ENCODE measurements at regions not wholly inside any gene's neighbourhood (a gene's known extent, or its start where the extent isn't known, plus 50 kb on each side); places are given as distances from the start of the nearest gene placed in this dataset.

GRCh38 chr10:131544495-131544894 is 233.0 kb upstream of the TCERG1L start:
- ChIA-PET POLR2A (ENCODE audit: unreplicated experiment) (no interaction called here), CTCF (no interaction called here)
- Histone ChIP-seq H3F3A (ENCODE audit: low read length, unreplicated experiment) (no peaks in the 10 kb centered on the region), H3K4me2 (ENCODE audit: low read length) (no peak overlapping the region), H3K4me1 (ENCODE audit: insufficient read depth, low read length) (no peaks in the 10 kb centered on the region), H4K20me1 (ENCODE audit: low read length) (no peaks in the 10 kb centered on the region), H3K9me2 (replicated peaks; ENCODE audit: low read length) (no peaks in the 10 kb centered on the region), H3K4me3 (ENCODE audit: low read length) (no peak overlapping the region), H3K9me3 (ENCODE audit: low read length) (no peaks in the 10 kb centered on the region), H3K36me3 (ENCODE audit: low read depth, low read length) (no peaks in the 10 kb centered on the region), H3K27ac (ENCODE audit: low read length) (no peak overlapping the region), H2AFZ (ENCODE audit: low read length) (no peak overlapping the region), H3K9ac (ENCODE audit: low read length) (no peak overlapping the region), H3K27me3 (ENCODE audit: low read length) (peaks cover 7% of the 10 kb centered on the region; the same call in 1 of the 2 replicates), H3K79me2 (ENCODE audit: low read length) (no peaks in the 10 kb centered on the region)
- DNase-seq (no peak), ATAC-seq (no peak)
- intact Hi-C loops (cut with micrococcal nuclease) = no loop called here
- TF ChIP-seq CTCF (conservative IDR thresholded peaks at IDR 0.05; ENCODE audit: low read depth, low read length) (no peak), EZH2 (IDR thresholded peaks at IDR 0.05; ENCODE audit: low read length, unreplicated experiment) (no peak), EZH2phosphoT487 (IDR thresholded peaks at IDR 0.05; ENCODE audit: borderline replicate concordance, low read length) (no peak)
- no TSS peak for BruUV-seq (replicated peaks)

- H3K4me2 ChIP-seq (ENCODE audit: low read length) = no peak overlapping the region
- peak; percentile 33 for DNase-seq
These were observed 234.7 kb upstream of the TCERG1L start for GRCh38 chr10:131546086-131546810.

More at GRCh38 chr10:131546086-131546810, 234.7 kb upstream of the TCERG1L start:
- no peak overlapping the region for H2AFZ ChIP-seq (ENCODE audit: low read length)
- peaks cover 7% of the 10 kb centered on the region; the same call in 1 of the 2 replicates for H3K27me3 ChIP-seq (ENCODE audit: low read length)
- no peaks in the 10 kb centered on the region for H3K36me3 ChIP-seq (ENCODE audit: low read depth, low read length)
- H3K9me3 ChIP-seq (ENCODE audit: low read length) = no peaks in the 10 kb centered on the region
- no peak overlapping the region for H3K9ac ChIP-seq (ENCODE audit: low read length)
- H3K4me3 ChIP-seq (ENCODE audit: low read length) = no peak overlapping the region
- H3K79me2 ChIP-seq (ENCODE audit: low read length) = no peaks in the 10 kb centered on the region
- H4K20me1 ChIP-seq (ENCODE audit: low read length) = no peaks in the 10 kb centered on the region
- no TSS peak for BruUV-seq (replicated peaks)
- H3K9me2 ChIP-seq (replicated peaks; ENCODE audit: low read length) = no peaks in the 10 kb centered on the region
- H3K4me1 ChIP-seq (ENCODE audit: insufficient read depth, low read length) = no peaks in the 10 kb centered on the region
- ATAC-seq = no peak; the same call in 1 of the 2 replicates
- ChIA-PET CTCF (no interaction called here), POLR2A (ENCODE audit: unreplicated experiment) (no interaction called here)
- TF ChIP-seq CTCF (conservative IDR thresholded peaks at IDR 0.05; ENCODE audit: low read depth, low read length) (no peak), EZH2phosphoT487 (IDR thresholded peaks at IDR 0.05; ENCODE audit: borderline replicate concordance, low read length) (no peak), EZH2 (IDR thresholded peaks at IDR 0.05; ENCODE audit: low read length, unreplicated experiment) (no peak)
- intact Hi-C loops (cut with micrococcal nuclease) = no loop called here
- H3K27ac ChIP-seq (ENCODE audit: low read length) = no peak overlapping the region
- no peaks in the 10 kb centered on the region for H3F3A ChIP-seq (ENCODE audit: low read length, unreplicated experiment)
